KMS-11 (cell line): ENCODE measurements at regions not wholly inside any gene's neighbourhood (a gene's known extent, or its start where the extent isn't known, plus 50 kb on each side); places are given as distances from the start of the nearest gene placed in this dataset.

Experiments used
- H2AFZ ChIP-seq: fragments of 200-600 bp; sonication (generic); 2 replicates; pipeline ENCODE4 v1.6.1; 2016; ENCODE audit warnings: antibody characterized with exemption, mixed run types, low read depth
- H3K27ac ChIP-seq: fragments of 200-600 bp; sonication (generic); 2 replicates; pipeline ENCODE4 v1.6.1; 2016; ENCODE audit warnings: mild to moderate bottlenecking, mixed run types
- H3K27me3 ChIP-seq: fragments of 200-600 bp; sonication (generic); 2 replicates; pipeline ENCODE4 v1.6.1; 2017; ENCODE audit warnings: mild to moderate bottlenecking, low read depth, mixed run types, moderate library complexity; ENCODE audit not compliant: insufficient read depth
- H3K36me3 ChIP-seq: fragments of 200-600 bp; sonication (generic); 2 replicates; pipeline ENCODE4 v1.6.1; 2017; ENCODE audit warnings: mild to moderate bottlenecking, mixed run types; ENCODE audit not compliant: insufficient read depth
- H3K4me1 ChIP-seq: fragments of 200-600 bp; sonication (generic); 2 replicates; pipeline ENCODE4 v1.6.1; 2016; ENCODE audit warnings: mild to moderate bottlenecking, low read depth, mixed run types; ENCODE audit not compliant: poor library complexity, severe bottlenecking
- H3K4me2 ChIP-seq: fragments of 200-600 bp; sonication (generic); 2 replicates; pipeline ENCODE4 v1.7.0; 2016; ENCODE audit warnings: mild to moderate bottlenecking, mixed run types
- H3K4me3 ChIP-seq: fragments of 200-600 bp; sonication (generic); IDR thresholded peaks from 2 replicates; pipeline ENCODE4 v1.6.1; 2017; ENCODE audit warnings: low read depth, low read length, mixed read lengths; ENCODE audit not compliant: insufficient read depth
- H3K79me2 ChIP-seq: fragments of 200-600 bp; sonication (generic); 2 replicates; pipeline ENCODE4 v1.6.1; 2016; ENCODE audit warnings: low read depth, mixed run types; ENCODE audit not compliant: insufficient read depth
- H3K9ac ChIP-seq: fragments of 200-600 bp; sonication (generic); 2 replicates; pipeline ENCODE4 v1.6.1; 2016; ENCODE audit warnings: mild to moderate bottlenecking, mixed run types
- H4K20me1 ChIP-seq: fragments of 200-600 bp; sonication (generic); 2 replicates; pipeline ENCODE4 v1.6.1; 2016; ENCODE audit warnings: mild to moderate bottlenecking, mixed run types; ENCODE audit not compliant: insufficient read depth
- TF ChIP-seq, protein P1 (sequence below): fragments of 200-600 bp; sonication (generic); conservative IDR thresholded peaks from 2 replicates; pipeline ENCODE4 v1.6.1; 2017; ENCODE audit warnings: low read depth, mild to moderate bottlenecking, antibody characterized with exemption, low read length, moderate library complexity, mixed read lengths

DNA sequence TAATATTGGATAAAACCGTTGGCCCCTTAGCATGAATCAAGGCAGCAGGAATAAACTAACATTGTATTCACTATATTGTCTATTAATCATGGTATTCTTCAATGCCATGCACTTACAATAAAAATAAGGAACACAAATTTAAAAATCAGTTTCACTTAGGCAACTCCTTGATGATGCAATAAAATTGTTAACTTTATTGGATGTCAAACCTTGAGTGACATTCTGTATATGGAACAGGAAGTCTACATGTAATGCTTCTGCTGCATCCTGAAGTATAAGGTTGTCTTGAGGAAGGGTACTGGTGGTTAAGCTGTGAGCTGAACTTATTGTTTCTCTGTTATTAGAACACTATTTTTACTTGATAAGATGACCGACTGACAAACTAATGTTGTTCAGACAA is 605.5 kb downstream of the SATB2 start:
- H3K36me3 ChIP-seq, result no peaks in the 10 kb centered on the region
- TF ChIP-seq, protein P1, sequence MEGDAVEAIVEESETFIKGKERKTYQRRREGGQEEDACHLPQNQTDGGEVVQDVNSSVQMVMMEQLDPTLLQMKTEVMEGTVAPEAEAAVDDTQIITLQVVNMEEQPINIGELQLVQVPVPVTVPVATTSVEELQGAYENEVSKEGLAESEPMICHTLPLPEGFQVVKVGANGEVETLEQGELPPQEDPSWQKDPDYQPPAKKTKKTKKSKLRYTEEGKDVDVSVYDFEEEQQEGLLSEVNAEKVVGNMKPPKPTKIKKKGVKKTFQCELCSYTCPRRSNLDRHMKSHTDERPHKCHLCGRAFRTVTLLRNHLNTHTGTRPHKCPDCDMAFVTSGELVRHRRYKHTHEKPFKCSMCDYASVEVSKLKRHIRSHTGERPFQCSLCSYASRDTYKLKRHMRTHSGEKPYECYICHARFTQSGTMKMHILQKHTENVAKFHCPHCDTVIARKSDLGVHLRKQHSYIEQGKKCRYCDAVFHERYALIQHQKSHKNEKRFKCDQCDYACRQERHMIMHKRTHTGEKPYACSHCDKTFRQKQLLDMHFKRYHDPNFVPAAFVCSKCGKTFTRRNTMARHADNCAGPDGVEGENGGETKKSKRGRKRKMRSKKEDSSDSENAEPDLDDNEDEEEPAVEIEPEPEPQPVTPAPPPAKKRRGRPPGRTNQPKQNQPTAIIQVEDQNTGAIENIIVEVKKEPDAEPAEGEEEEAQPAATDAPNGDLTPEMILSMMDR, result no peak
- H3K4me3 ChIP-seq, result no peak overlapping the region
- no peaks in the 10 kb centered on the region for H3K4me1 ChIP-seq
- no peaks in the 10 kb centered on the region for H3K79me2 ChIP-seq
- H3K27me3 ChIP-seq, result no peaks in the 10 kb centered on the region
- no peak overlapping the region for H3K4me2 ChIP-seq
- no peak overlapping the region for H2AFZ ChIP-seq
- no peak overlapping the region for H3K9ac ChIP-seq
- no peaks in the 10 kb centered on the region for H4K20me1 ChIP-seq
- no peak overlapping the region for H3K27ac ChIP-seq

DNA sequence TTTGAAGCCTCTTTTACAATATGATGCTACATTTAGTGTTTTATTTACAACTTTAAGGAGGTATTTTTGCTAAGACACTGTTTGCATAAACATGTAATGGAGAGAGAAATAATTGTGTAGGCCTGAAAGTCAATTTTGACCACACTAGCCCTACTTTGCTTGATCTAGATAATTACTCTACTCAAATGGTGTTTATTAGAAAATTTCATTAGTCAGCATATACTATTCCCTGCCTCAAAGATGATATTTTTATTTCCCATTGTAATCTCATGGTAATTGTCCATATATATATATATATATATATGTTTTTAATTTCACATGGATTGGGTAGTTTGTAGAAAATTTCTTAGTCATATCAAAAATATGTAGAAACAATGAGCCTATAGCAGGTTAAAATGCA is 632.2 kb downstream of the SATB2 start:
- H3K27ac ChIP-seq, result no peak overlapping the region
- H3K79me2 ChIP-seq, result no peaks in the 10 kb centered on the region
- H2AFZ ChIP-seq, result no peak overlapping the region
- no peak overlapping the region for H3K9ac ChIP-seq
- no peaks in the 10 kb centered on the region for H3K27me3 ChIP-seq
- no peaks in the 10 kb centered on the region for H3K4me1 ChIP-seq
- H3K4me3 ChIP-seq, result no peak overlapping the region
- H3K36me3 ChIP-seq, result no peaks in the 10 kb centered on the region
- no peak overlapping the region for H3K4me2 ChIP-seq
- TF ChIP-seq, protein P1, result no peak
- no peaks in the 10 kb centered on the region for H4K20me1 ChIP-seq

- Histone ChIP-seq H3K27ac (no peak overlapping the region), H3K4me3 (no peak overlapping the region), H2AFZ (no peak overlapping the region), H4K20me1 (no peaks in the 10 kb centered on the region), H3K4me2 (no peak overlapping the region), H3K36me3 (no peaks in the 10 kb centered on the region), H3K9ac (no peak overlapping the region), H3K27me3 (no peaks in the 10 kb centered on the region), H3K4me1 (no peaks in the 10 kb centered on the region), H3K79me2 (no peaks in the 10 kb centered on the region)
- TF ChIP-seq, protein P1, result no peak
Observed at GRCh38 chr2:198817536-198817935, 640.2 kb downstream of the SATB2 start.

GRCh38 chr2:198815626-198816025 is 642.1 kb downstream of the SATB2 start:
- Histone ChIP-seq H3K27ac (no peak overlapping the region), H3K4me1 (no peaks in the 10 kb centered on the region), H3K4me3 (no peak overlapping the region), H3K27me3 (no peaks in the 10 kb centered on the region), H3K9ac (no peak overlapping the region), H2AFZ (no peak overlapping the region), H3K36me3 (no peaks in the 10 kb centered on the region), H3K4me2 (no peak overlapping the region), H3K79me2 (no peaks in the 10 kb centered on the region), H4K20me1 (no peaks in the 10 kb centered on the region)
- TF ChIP-seq, protein P1, result no peak

GRCh38 chr2:198811198-198811597 is 646.5 kb downstream of the SATB2 start:
- TF ChIP-seq, protein P1, result no peak
- Histone ChIP-seq H3K27me3 (no peaks in the 10 kb centered on the region), H4K20me1 (no peaks in the 10 kb centered on the region), H3K4me2 (no peak overlapping the region), H3K79me2 (no peaks in the 10 kb centered on the region), H3K27ac (no peak overlapping the region), H3K9ac (no peak overlapping the region), H3K4me3 (no peak overlapping the region), H3K36me3 (no peaks in the 10 kb centered on the region), H3K4me1 (no peaks in the 10 kb centered on the region), H2AFZ (no peak overlapping the region)
